Prostate gland (tissue), 2 donors: ENCODE measurements at regions not wholly inside any gene's neighbourhood (a gene's known extent, or its start where the extent isn't known, plus 50 kb on each side); places are given as distances from the start of the nearest gene placed in this dataset.

ENCODE experiments used
- DNase-seq: peaks from one replicate; pipeline ENCODE4 v3.0.0-alpha.2; 2019; ENCODE audit warnings: low spot score
- H3K27ac ChIP-seq, 2 donors: fragments of 200-600 bp; sonication (generic); 2 replicates each; pipeline ENCODE4 v1.5.1; 2017 to 2019
- H3K27me3 ChIP-seq: fragments of 200-600 bp; sonication (generic); replicated peaks from 2 replicates; pipeline ENCODE4 v1.5.1; 2019; ENCODE audit not compliant: insufficient read depth
- H3K36me3 ChIP-seq, 2 donors: fragments of 200-600 bp; sonication (generic); 1 replicate in 1 of 2; 2 replicates in 1 of 2; pipeline versions ENCODE4 v1.5.1 to v1.8.1; 2017 to 2019
- H3K4me1 ChIP-seq: fragments of 200-600 bp; sonication (generic); replicated peaks from 2 replicates; pipeline ENCODE4 v1.5.1; 2019
- H3K4me3 ChIP-seq, 2 donors: fragments of 200-600 bp; sonication (generic); 2 replicates each; pipeline ENCODE4 v1.5.1; 2017 to 2019
- H3K9me3 ChIP-seq: fragments of 200-600 bp; sonication (generic); 2 replicates; pipeline ENCODE4 v1.5.1; 2017
- CTCF ChIP-seq, 4 experiments: fragments of 200-600 bp in 2 of 4; fragments of 450-650 bp in 2 of 4; sonication (generic) in 2 of 4; IDR thresholded peaks; 1 replicate in 3 of 4; 2 replicates in 1 of 4; pipeline ENCODE4 v1.5.1; 2016 to 2019; ENCODE audit warnings: antibody characterized with exemption in 4 of 4, mild to moderate bottlenecking in 2 of 4, moderate library complexity in 2 of 4
- POLR2A ChIP-seq: fragments of 450-650 bp; IDR thresholded peaks from one replicate; pipeline ENCODE4 v1.6.1; 2016; ENCODE audit warnings: antibody characterized with exemption, mild to moderate bottlenecking
- POLR2AphosphoS5 ChIP-seq: sonication (generic); formaldehyde crosslinking; IDR thresholded peaks from one replicate; pipeline ENCODE4 v1.6.1; 2017; ENCODE audit warnings: antibody characterized with exemption
- WGBS: methylation state at CpG from one replicate; pipeline ENCODE4 v1.1.5; 2018; 5-methylcytosine and 5-hydroxymethylcytosine counted together
- intact Hi-C: fragments of 100-400 bp; cut with DNase I; formaldehyde crosslinking; loops from one replicate; pipeline ENCODE4 v1.14.2; 2022

DNA sequence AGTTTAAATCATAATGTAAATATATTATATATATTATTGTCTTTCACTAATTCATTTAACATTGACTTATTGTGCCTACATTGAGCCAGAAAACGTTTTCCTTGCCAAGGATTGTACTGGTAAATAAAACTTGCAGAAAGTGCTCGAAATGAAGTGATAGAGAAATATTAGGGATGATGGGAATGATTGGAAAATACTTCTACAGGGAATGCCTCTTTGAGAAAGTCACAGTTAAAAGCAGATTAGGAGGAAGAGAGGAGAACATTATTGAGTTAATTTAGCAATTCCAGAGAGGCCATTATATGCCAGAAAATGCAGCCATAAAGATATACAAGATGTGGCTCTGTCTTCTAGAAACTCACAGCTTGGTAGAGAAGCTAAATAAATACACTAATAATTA lies 560.0 kb upstream of the KCNMB2 start:
- intact Hi-C loops: no loop called here
- Histone ChIP-seq H3K4me3 (no peak overlapping the region), H3K4me1 (no peaks in the 10 kb centered on the region), H3K9me3 (no peaks in the 10 kb centered on the region), H3K36me3 (no peaks in the 10 kb centered on the region), H3K27ac (no peak overlapping the region), H3K27me3 (no peaks in the 10 kb centered on the region)
- WGBS: 65% methylated on average over 2 of the region's 2 CpGs
- TF ChIP-seq CTCF (IDR thresholded peaks at IDR 0.05): no peak
- no peak for TF ChIP-seq POLR2A
- TF ChIP-seq POLR2AphosphoS5: no peak
- no peak for DNase-seq

DNA sequence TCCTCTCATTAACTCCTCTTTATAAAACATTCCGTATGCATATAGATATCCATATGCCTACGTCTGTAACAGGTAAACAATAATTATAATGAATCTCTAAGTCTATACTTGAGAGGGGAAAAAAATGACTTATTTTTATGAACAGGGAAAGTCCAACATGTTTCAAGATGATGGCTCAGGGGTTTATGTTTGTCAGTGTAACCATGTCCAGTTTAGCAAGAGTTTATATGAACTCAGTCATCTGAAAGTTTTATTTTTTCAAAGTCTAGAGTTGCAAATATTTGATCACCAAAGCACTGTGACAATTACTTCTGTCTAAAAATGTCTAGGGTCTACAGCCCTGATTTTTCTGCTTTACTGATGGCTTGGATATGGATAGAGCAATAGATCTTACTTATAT lies 559.4 kb upstream of the KCNMB2 start:
- no peaks in the 10 kb centered on the region for H3K4me1 ChIP-seq
- no peak overlapping the region for H3K27ac ChIP-seq
- no peak for DNase-seq
- H3K27me3 ChIP-seq: no peaks in the 10 kb centered on the region
- no peak overlapping the region for H3K4me3 ChIP-seq
- intact Hi-C loops: no loop called here
- WGBS: 91% methylated on average over 2 of the region's 2 CpGs
- H3K36me3 ChIP-seq: no peaks in the 10 kb centered on the region
- no peaks in the 10 kb centered on the region for H3K9me3 ChIP-seq
- no peak for TF ChIP-seq POLR2A
- no peak for TF ChIP-seq CTCF (IDR thresholded peaks at IDR 0.05)
- TF ChIP-seq POLR2AphosphoS5: no peak

DNA sequence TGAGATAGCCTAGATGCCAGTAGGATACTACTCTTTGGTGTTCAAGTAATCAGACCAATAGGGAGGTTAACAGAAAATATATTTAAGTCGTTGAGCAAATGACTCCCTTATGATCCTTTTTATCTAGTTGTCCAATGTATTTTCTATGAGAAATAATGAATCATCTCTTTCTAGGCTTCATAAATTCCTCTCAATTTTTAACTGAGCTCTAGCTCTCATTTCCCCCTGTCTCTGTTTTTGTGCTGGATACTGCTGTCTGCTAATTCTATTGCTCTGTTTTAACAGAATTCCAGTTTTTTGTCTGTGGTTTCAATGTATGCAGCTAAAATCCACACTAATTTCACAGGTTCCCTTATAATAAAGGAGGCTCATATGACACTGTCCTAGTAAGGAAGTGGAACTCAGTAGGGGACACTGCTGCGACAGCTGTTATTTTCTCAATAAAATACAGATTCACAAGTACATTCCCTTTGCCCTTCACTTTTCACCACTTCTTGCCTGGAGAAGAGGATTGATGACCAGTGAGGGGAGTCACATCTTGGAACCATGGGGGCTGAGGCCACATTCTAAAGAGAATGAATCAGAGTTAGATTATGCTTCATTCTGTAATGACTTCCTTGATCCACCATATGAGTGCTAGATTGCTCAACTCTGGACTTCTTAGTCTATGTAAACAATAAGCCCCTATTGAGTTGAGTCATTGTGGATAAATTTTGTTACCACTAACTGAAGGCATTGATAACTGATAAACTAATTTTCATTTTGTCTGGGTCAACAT lies 558.7 kb upstream of the KCNMB2 start:
- Histone ChIP-seq H3K4me1 (no peaks in the 10 kb centered on the region), H3K27ac (no peak overlapping the region), H3K36me3 (no peaks in the 10 kb centered on the region), H3K4me3 (no peak overlapping the region), H3K9me3 (no peaks in the 10 kb centered on the region), H3K27me3 (no peaks in the 10 kb centered on the region)
- intact Hi-C loops: no loop called here
- TF ChIP-seq POLR2A (no peak), POLR2AphosphoS5 (no peak), CTCF (IDR thresholded peaks at IDR 0.05) (no peak)
- no peak for DNase-seq
- WGBS: 82% methylated on average over 2 of the region's 2 CpGs

- no peak overlapping the region for H3K4me3 ChIP-seq
- no peaks in the 10 kb centered on the region for H3K9me3 ChIP-seq
- intact Hi-C loops: no loop called here
- WGBS: 60% methylated on average over 1 of the region's 1 CpG
- H3K4me1 ChIP-seq: no peaks in the 10 kb centered on the region
- TF ChIP-seq POLR2AphosphoS5 (no peak), CTCF (IDR thresholded peaks at IDR 0.05) (no peak), POLR2A (no peak)
- no peaks in the 10 kb centered on the region for H3K27me3 ChIP-seq
- H3K36me3 ChIP-seq: no peaks in the 10 kb centered on the region
- DNase-seq: no peak
- H3K27ac ChIP-seq: no peak overlapping the region
These were observed 557.3 kb upstream of the KCNMB2 start for GRCh38 chr3:177978946-177979345.

DNA sequence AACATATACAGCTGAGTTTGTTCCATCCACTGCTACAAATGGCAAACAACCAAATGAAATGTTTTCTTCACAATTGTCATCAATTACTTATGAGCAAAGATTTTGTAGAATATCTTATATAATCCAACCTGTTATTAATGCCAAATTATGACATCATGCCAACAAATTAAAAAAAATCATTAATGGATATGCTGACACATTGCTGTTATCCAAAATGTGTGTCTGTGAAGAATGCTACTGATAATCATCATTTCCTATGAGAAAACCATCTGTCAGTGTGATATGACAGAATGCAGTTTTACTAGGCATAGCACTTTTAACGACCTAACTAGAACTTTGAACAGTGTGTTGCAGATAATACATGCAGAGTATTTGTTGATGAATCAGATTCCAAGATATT lies 556.5 kb upstream of the KCNMB2 start:
- intact Hi-C loops: no loop called here
- WGBS: 11% methylated on average over 1 of the region's 1 CpG
- Histone ChIP-seq H3K36me3 (no peaks in the 10 kb centered on the region), H3K9me3 (no peaks in the 10 kb centered on the region), H3K4me1 (no peaks in the 10 kb centered on the region), H3K4me3 (no peak overlapping the region), H3K27me3 (no peaks in the 10 kb centered on the region), H3K27ac (no peak overlapping the region)
- no peak for DNase-seq
- TF ChIP-seq POLR2A: no peak
- no peak for TF ChIP-seq POLR2AphosphoS5
- TF ChIP-seq CTCF (IDR thresholded peaks at IDR 0.05): no peak
